ENCODE measurements at regions not wholly inside any gene's neighbourhood (a gene's known extent, or its start where the extent isn't known, plus 50 kb on each side); places are given as distances from the start of the nearest gene placed in this dataset.

GRCh38 chr3:8218353-8218940, 283.2 kb upstream of the LMCD1 start:
- intact Hi-C loops (cut with micrococcal nuclease): no loop called here
- Mint-ChIP-seq H3K36me3 (ENCODE audit: low read depth) (no peaks in the 10 kb centered on the region), H3K4me1 (no peaks in the 10 kb centered on the region), H3K27me3 (no peaks in the 10 kb centered on the region), H3K9me3 (no peaks in the 10 kb centered on the region), H3K27ac (no peak overlapping the region), H3K4me3 (no peak overlapping the region)
- DNase-seq: no peak

- Mint-ChIP-seq H3K27ac (no peak overlapping the region), H3K36me3 (ENCODE audit: low read depth) (no peaks in the 10 kb centered on the region), H3K27me3 (no peaks in the 10 kb centered on the region), H3K9me3 (no peaks in the 10 kb centered on the region), H3K4me3 (no peak overlapping the region), H3K4me1 (no peaks in the 10 kb centered on the region)
- no peak for DNase-seq
- intact Hi-C loops (cut with micrococcal nuclease): no loop called here
Measured at GRCh38 chr3:8220291-8220690, 281.3 kb upstream of the LMCD1 start.

- Mint-ChIP-seq H3K36me3 (ENCODE audit: low read depth) (no peaks in the 10 kb centered on the region), H3K27me3 (no peaks in the 10 kb centered on the region), H3K4me3 (no peak overlapping the region), H3K27ac (no peak overlapping the region), H3K9me3 (no peaks in the 10 kb centered on the region), H3K4me1 (no peaks in the 10 kb centered on the region)
- intact Hi-C loops (cut with micrococcal nuclease): no loop called here
- DNase-seq: no peak
Measured at GRCh38 chr3:8223766-8224165, 277.9 kb upstream of the LMCD1 start.

- Mint-ChIP-seq H3K4me1 (no peaks in the 10 kb centered on the region), H3K4me3 (no peak overlapping the region), H3K9me3 (no peaks in the 10 kb centered on the region), H3K36me3 (ENCODE audit: low read depth) (no peaks in the 10 kb centered on the region), H3K27ac (no peak overlapping the region), H3K27me3 (no peaks in the 10 kb centered on the region)
- no peak for DNase-seq
- intact Hi-C loops (cut with micrococcal nuclease): no loop called here
Measured at GRCh38 chr3:8224941-8225340, 276.7 kb upstream of the LMCD1 start.

- no peak for DNase-seq
- Mint-ChIP-seq H3K9me3 (no peaks in the 10 kb centered on the region), H3K27ac (no peak overlapping the region), H3K36me3 (ENCODE audit: low read depth) (no peaks in the 10 kb centered on the region), H3K4me3 (no peak overlapping the region), H3K4me1 (no peaks in the 10 kb centered on the region), H3K27me3 (peaks cover 2% of the 10 kb centered on the region)
- intact Hi-C loops (cut with micrococcal nuclease): no loop called here
Measured at GRCh38 chr3:8233938-8234337, 267.7 kb upstream of the LMCD1 start.

GRCh38 chr3:8236264-8236663, 265.4 kb upstream of the LMCD1 start:
- Mint-ChIP-seq H3K27me3 (peaks cover 2% of the 10 kb centered on the region), H3K4me1 (no peaks in the 10 kb centered on the region), H3K4me3 (no peak overlapping the region), H3K27ac (no peak overlapping the region), H3K9me3 (no peaks in the 10 kb centered on the region), H3K36me3 (ENCODE audit: low read depth) (no peaks in the 10 kb centered on the region)
- DNase-seq: no peak
- intact Hi-C loops (cut with micrococcal nuclease): no loop called here

GRCh38 chr3:8237893-8238292, 263.7 kb upstream of the LMCD1 start:
- Mint-ChIP-seq H3K27ac (no peak overlapping the region), H3K9me3 (no peaks in the 10 kb centered on the region), H3K27me3 (peaks cover 2% of the 10 kb centered on the region), H3K4me1 (no peaks in the 10 kb centered on the region), H3K36me3 (ENCODE audit: low read depth) (no peaks in the 10 kb centered on the region), H3K4me3 (no peak overlapping the region)
- intact Hi-C loops (cut with micrococcal nuclease): no loop called here
- no peak for DNase-seq

- DNase-seq: no peak
- H3K4me1 Mint-ChIP-seq: no peaks in the 10 kb centered on the region
- no peak overlapping the region for H3K4me3 Mint-ChIP-seq
- intact Hi-C loops (cut with micrococcal nuclease): no loop called here
- no peak overlapping the region for H3K27ac Mint-ChIP-seq
- peaks cover 2% of the 10 kb centered on the region for H3K27me3 Mint-ChIP-seq
- H3K36me3 Mint-ChIP-seq (ENCODE audit: low read depth): no peaks in the 10 kb centered on the region
- H3K9me3 Mint-ChIP-seq: no peaks in the 10 kb centered on the region
Measured at GRCh38 chr3:8238432-8238831, 263.2 kb upstream of the LMCD1 start.

GRCh38 chr3:8239095-8239494, 262.5 kb upstream of the LMCD1 start:
- no peaks in the 10 kb centered on the region for H3K9me3 Mint-ChIP-seq
- no peaks in the 10 kb centered on the region for H3K36me3 Mint-ChIP-seq (ENCODE audit: low read depth)
- H3K4me1 Mint-ChIP-seq: no peaks in the 10 kb centered on the region
- H3K4me3 Mint-ChIP-seq: no peak overlapping the region
- intact Hi-C loops (cut with micrococcal nuclease): no loop called here
- H3K27me3 Mint-ChIP-seq: peaks cover 2% of the 10 kb centered on the region
- DNase-seq: no peak
- no peak overlapping the region for H3K27ac Mint-ChIP-seq

- H3K9me3 Mint-ChIP-seq: no peaks in the 10 kb centered on the region
- peak; percentile 71 for DNase-seq
- no peaks in the 10 kb centered on the region for H3K4me1 Mint-ChIP-seq
- no peak overlapping the region for H3K27ac Mint-ChIP-seq
- peaks cover 2% of the 10 kb centered on the region for H3K27me3 Mint-ChIP-seq
- H3K36me3 Mint-ChIP-seq (ENCODE audit: low read depth): no peaks in the 10 kb centered on the region
- intact Hi-C loops (cut with micrococcal nuclease): no loop called here
- no peak overlapping the region for H3K4me3 Mint-ChIP-seq
Measured at GRCh38 chr3:8239718-8240695, 261.6 kb upstream of the LMCD1 start.

GRCh38 chr3:8246070-8246469, 255.6 kb upstream of the LMCD1 start:
- H3K9me3 Mint-ChIP-seq: no peaks in the 10 kb centered on the region
- intact Hi-C loops (cut with micrococcal nuclease): no loop called here
- no peak for DNase-seq

GRCh38 chr3:8253201-8253600, 248.4 kb upstream of the LMCD1 start:
- no peaks in the 10 kb centered on the region for H3K36me3 Mint-ChIP-seq (ENCODE audit: low read depth)
- no peaks in the 10 kb centered on the region for H3K27me3 Mint-ChIP-seq
- intact Hi-C loops (cut with micrococcal nuclease): no loop called here
- H3K4me1 Mint-ChIP-seq: no peaks in the 10 kb centered on the region
- no peak overlapping the region for H3K27ac Mint-ChIP-seq
- no peak for DNase-seq
- H3K9me3 Mint-ChIP-seq: no peaks in the 10 kb centered on the region
- no peak overlapping the region for H3K4me3 Mint-ChIP-seq

More at GRCh38 chr3:8246070-8246469, 255.6 kb upstream of the LMCD1 start:
- no peaks in the 10 kb centered on the region for H3K27me3 Mint-ChIP-seq
- no peaks in the 10 kb centered on the region for H3K36me3 Mint-ChIP-seq (ENCODE audit: low read depth)
- no peak overlapping the region for H3K4me3 Mint-ChIP-seq
- no peak overlapping the region for H3K27ac Mint-ChIP-seq
- H3K4me1 Mint-ChIP-seq: no peaks in the 10 kb centered on the region

GRCh38 chr3:8254489-8254888, 247.1 kb upstream of the LMCD1 start:
- Mint-ChIP-seq H3K9me3 (no peaks in the 10 kb centered on the region), H3K27ac (no peak overlapping the region), H3K4me3 (no peak overlapping the region), H3K36me3 (ENCODE audit: low read depth) (no peaks in the 10 kb centered on the region), H3K27me3 (no peaks in the 10 kb centered on the region), H3K4me1 (no peaks in the 10 kb centered on the region)
- intact Hi-C loops (cut with micrococcal nuclease): no loop called here
- DNase-seq: no peak

GRCh38 chr3:8255725-8256124, 245.9 kb upstream of the LMCD1 start:
- Mint-ChIP-seq H3K27ac (no peak overlapping the region), H3K36me3 (ENCODE audit: low read depth) (no peaks in the 10 kb centered on the region), H3K4me3 (no peak overlapping the region), H3K4me1 (no peaks in the 10 kb centered on the region), H3K9me3 (no peaks in the 10 kb centered on the region), H3K27me3 (no peaks in the 10 kb centered on the region)
- intact Hi-C loops (cut with micrococcal nuclease): no loop called here
- DNase-seq: no peak
